Adrenal gland (tissue), 9 donors: ENCODE measurements at regions not wholly inside any gene's neighbourhood (a gene's known extent, or its start where the extent isn't known, plus 50 kb on each side); places are given as distances from the start of the nearest gene placed in this dataset.

ENCODE experiments used
- DNase-seq, 7 donors: peaks; one replicate each; pipeline ENCODE4 v3.0.0-alpha.2; 2019 to 2020
- H3K27ac ChIP-seq, 5 donors: fragments of 200-600 bp; sonication (generic) in 4 of 5; 1 replicate in 3 of 5; 2 replicates in 2 of 5; pipeline versions ENCODE4 v1.5.1 to v1.8.0; 2016 to 2020; ENCODE audit warnings: mild to moderate bottlenecking in 1 of 5
- H3K27me3 ChIP-seq: fragments of 200-600 bp; 2 replicates; pipeline ENCODE4 v1.8.0; 2021
- H3K36me3 ChIP-seq, 2 donors: fragments of 200-600 bp; replicated peaks in 1 of 2; 1 replicate in 1 of 2; 2 replicates in 1 of 2; pipeline versions ENCODE4 v1.5.1 to v1.8.0; 2018 to 2022
- H3K4me1 ChIP-seq, 2 donors: fragments of 200-600 bp; replicated peaks in 1 of 2; 1 replicate in 1 of 2; 2 replicates in 1 of 2; pipeline versions ENCODE4 v1.5.1 to v1.8.0; 2018 to 2021
- H3K4me3 ChIP-seq, 4 donors: fragments of 200-600 bp; sonication (generic) in 3 of 4; one replicate each; pipeline ENCODE4 v1.5.1; 2016 to 2018
- H3K9me3 ChIP-seq, 3 donors: fragments of 200-600 bp; sonication (generic) in 1 of 3; replicated peaks in 1 of 3; 1 replicate in 2 of 3; 2 replicates in 1 of 3; pipeline versions ENCODE4 v1.5.1 to v1.8.0; 2016 to 2021
- POLR2A ChIP-seq, 2 donors: fragments of 450-650 bp; IDR thresholded peaks; one replicate each; pipeline ENCODE4 v1.6.1; 2017; ENCODE audit warnings: antibody characterized with exemption in 2 of 2, mild to moderate bottlenecking in 2 of 2, moderate library complexity in 1 of 2
- WGBS, 4 donors: extraction: QIAGEN DNeasy Blood & Tissue Kit in 2 of 4; methylation state at CpG; one replicate each; pipeline versions ENCODE4 v1.1.5 to v1.1.7; 2013 to 2017; 5-methylcytosine and 5-hydroxymethylcytosine counted together
- intact Hi-C, 2 donors: fragments of 100-400 bp; cut with DNase I; formaldehyde crosslinking; loops; one replicate each; pipeline versions ENCODE4 v1.14.1 to v1.15.0; 2022 to 2023
- TF ChIP-seq, protein P1 (sequence below), 6 experiments: fragments of 450-650 bp in 4 of 6; fragments of 200-600 bp in 2 of 6; sonication (generic) in 1 of 6; IDR thresholded peaks; 1 replicate in 5 of 6; 2 replicates in 1 of 6; pipeline versions ENCODE4 v1.5.1 to v1.8.0; 2016 to 2021; ENCODE audit warnings: antibody characterized with exemption in 6 of 6, mild to moderate bottlenecking in 2 of 6, moderate library complexity in 1 of 6
- donor health status: healthy with polysubstance abuse.
- donor health status: Bipolar disorder and iron deficiency.
- donor health status: DM: yes; HTN: yes; CAD: no.
- donor health status: DM: no; HTN: no; CAD: no.
- donor health status: DM: no; HTN: no; CAD: no.

DNA sequence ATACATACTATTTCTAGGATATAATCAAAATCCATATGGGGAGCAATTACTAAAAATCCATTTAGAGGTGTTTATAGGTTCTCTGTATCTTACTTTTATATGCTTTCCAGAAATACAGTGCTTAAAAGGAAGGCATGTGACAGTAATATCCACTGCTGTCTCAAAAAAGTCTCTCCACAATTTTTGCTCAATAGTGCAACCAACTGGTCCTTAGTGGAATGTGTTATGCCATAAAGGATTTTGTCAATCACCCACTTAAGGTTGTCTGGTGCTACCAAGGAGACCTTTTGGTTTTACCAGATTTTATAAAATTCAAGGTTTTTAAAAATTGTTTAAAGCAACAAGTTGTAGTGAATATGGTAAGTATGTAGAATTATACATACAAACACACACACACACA is 328.5 kb upstream of the DSEL start:
- DNase-seq = no peak

DNA sequence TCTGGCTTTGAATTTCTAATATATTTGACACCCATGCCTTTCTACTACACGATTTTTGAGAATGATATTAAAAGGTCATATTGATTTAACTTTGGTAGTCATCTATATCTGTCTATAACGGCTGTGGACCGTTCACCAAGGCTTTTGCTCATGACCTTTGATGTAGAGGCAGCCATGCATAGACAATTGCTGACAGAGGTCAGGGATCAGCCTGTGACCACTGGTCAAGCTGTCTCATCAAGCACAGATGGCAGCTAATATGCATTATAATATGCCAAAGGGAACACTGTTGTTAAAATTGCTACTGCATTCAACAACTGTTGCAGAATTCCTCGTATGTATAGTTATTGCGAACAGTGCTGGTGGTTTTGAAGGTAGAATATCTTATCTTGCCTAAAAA is 323.9 kb upstream of the DSEL start:
- H3K36me3 ChIP-seq = no peaks in the 10 kb centered on the region
- 42 to 56% (median 51%) methylated on average over 5 of the region's 5 CpGs for WGBS, 4 donors
- no peaks in the 10 kb centered on the region for H3K9me3 ChIP-seq
- H3K4me3 ChIP-seq = no peak overlapping the region
- intact Hi-C loops = no loop called here
- no peak overlapping the region for H3K27ac ChIP-seq
- no peaks in the 10 kb centered on the region for H3K4me1 ChIP-seq
- no peak for TF ChIP-seq POLR2A (IDR thresholded peaks at IDR 0.05)
- TF ChIP-seq, protein P1, sequence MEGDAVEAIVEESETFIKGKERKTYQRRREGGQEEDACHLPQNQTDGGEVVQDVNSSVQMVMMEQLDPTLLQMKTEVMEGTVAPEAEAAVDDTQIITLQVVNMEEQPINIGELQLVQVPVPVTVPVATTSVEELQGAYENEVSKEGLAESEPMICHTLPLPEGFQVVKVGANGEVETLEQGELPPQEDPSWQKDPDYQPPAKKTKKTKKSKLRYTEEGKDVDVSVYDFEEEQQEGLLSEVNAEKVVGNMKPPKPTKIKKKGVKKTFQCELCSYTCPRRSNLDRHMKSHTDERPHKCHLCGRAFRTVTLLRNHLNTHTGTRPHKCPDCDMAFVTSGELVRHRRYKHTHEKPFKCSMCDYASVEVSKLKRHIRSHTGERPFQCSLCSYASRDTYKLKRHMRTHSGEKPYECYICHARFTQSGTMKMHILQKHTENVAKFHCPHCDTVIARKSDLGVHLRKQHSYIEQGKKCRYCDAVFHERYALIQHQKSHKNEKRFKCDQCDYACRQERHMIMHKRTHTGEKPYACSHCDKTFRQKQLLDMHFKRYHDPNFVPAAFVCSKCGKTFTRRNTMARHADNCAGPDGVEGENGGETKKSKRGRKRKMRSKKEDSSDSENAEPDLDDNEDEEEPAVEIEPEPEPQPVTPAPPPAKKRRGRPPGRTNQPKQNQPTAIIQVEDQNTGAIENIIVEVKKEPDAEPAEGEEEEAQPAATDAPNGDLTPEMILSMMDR (IDR thresholded peaks at IDR 0.05) = no peak
- DNase-seq = no peak
- H3K27me3 ChIP-seq = no peaks in the 10 kb centered on the region

More for the DNA sequence above, 328.5 kb upstream of the DSEL start:
- no peak overlapping the region for H3K4me3 ChIP-seq
- no peaks in the 10 kb centered on the region for H3K36me3 ChIP-seq
- no peaks in the 10 kb centered on the region for H3K4me1 ChIP-seq
- H3K9me3 ChIP-seq = no peaks in the 10 kb centered on the region
- intact Hi-C loops = no loop called here
- H3K27me3 ChIP-seq = no peaks in the 10 kb centered on the region
- TF ChIP-seq POLR2A (IDR thresholded peaks at IDR 0.05) = no peak
- TF ChIP-seq, protein P1 (IDR thresholded peaks at IDR 0.05) = no peak
- H3K27ac ChIP-seq = no peak overlapping the region

DNA sequence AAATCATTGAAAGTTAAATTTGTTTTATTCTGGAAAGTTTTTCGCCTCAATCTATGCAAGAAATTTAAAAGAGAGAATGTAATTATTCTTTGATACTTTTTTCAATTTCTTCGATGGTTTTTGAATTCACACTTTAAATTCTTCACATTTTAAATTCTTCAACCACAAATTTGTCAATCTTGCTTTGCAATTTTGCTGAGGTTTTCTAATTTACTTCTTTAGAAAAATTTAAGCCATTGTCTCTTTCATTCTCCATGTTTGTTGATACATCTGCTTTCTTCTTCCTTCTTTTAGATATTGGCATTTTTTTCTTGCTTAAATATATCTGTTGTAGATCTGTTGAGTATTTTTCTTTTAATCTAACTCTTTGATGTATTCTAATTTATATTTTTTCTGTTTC is 301.9 kb upstream of the DSEL start:
- Histone ChIP-seq H3K4me1 (no peaks in the 10 kb centered on the region), H3K27me3 (no peaks in the 10 kb centered on the region), H3K27ac (no peak overlapping the region), H3K4me3 (no peak overlapping the region), H3K36me3 (no peaks in the 10 kb centered on the region), H3K9me3 (no peaks in the 10 kb centered on the region)
- DNase-seq = no peak
- TF ChIP-seq, protein P1 (IDR thresholded peaks at IDR 0.05) = no peak
- TF ChIP-seq POLR2A (IDR thresholded peaks at IDR 0.05) = no peak
- intact Hi-C loops = loop anchor here in 1 of 2 donors (10.0 kb wide), 1 partner anchor 64 kb away; no protein-coding TSS in a partner anchor
- WGBS, 4 donors = 76 to 87% (median 83%) methylated on average over 2 of the region's 2 CpGs

DNA sequence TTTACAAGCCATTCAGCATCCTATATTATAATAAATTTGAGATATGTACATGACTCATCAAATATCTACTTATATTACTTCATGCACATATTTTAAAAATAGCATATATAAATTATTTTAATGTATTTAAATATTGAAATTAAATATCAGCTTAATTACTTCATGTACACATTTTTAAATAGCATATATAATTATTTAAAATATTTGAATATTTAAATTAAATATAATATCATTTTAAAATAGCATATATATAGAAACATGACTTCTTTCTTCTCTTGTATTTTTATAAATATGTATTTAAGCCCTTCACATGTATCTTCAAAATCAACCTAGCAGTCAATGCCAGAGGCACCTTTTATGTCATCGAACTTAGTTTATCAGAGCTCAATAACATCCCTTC is 298.8 kb upstream of the DSEL start:
- intact Hi-C loops = loop anchor here in 1 of 2 donors (10.0 kb wide), 1 partner anchor 60 kb away; no protein-coding TSS in a partner anchor
- no peaks in the 10 kb centered on the region for H3K9me3 ChIP-seq
- 73 to 89% (median 79%) methylated on average over 1 of the region's 1 CpG for WGBS, 4 donors
- H3K36me3 ChIP-seq = no peaks in the 10 kb centered on the region
- no peak for DNase-seq
- H3K4me1 ChIP-seq = no peaks in the 10 kb centered on the region
- no peaks in the 10 kb centered on the region for H3K27me3 ChIP-seq
- no peak overlapping the region for H3K4me3 ChIP-seq
- TF ChIP-seq, protein P1 (IDR thresholded peaks at IDR 0.05) = no peak
- no peak for TF ChIP-seq POLR2A (IDR thresholded peaks at IDR 0.05)
- H3K27ac ChIP-seq = no peak overlapping the region
